HuH-7 (cell line): ENCODE measurements at regions not wholly inside any gene's neighbourhood (a gene's known extent, or its start where the extent isn't known, plus 50 kb on each side); places are given as distances from the start of the nearest gene placed in this dataset.
"Not testable (repeated sequence)": the region's sequence is repeated elsewhere in the genome, so short reads cannot be mapped to it uniquely, and the experiment has no call there.

ENCODE experiments used
- DNase-seq: peaks from one replicate; pipeline ENCODE4 v3.0.0; 2011; ENCODE audit warnings: low spot score

GRCh38 chr2:126085011-126085795 lies 570.8 kb upstream of the GYPC start:
- no peak for DNase-seq

DNA sequence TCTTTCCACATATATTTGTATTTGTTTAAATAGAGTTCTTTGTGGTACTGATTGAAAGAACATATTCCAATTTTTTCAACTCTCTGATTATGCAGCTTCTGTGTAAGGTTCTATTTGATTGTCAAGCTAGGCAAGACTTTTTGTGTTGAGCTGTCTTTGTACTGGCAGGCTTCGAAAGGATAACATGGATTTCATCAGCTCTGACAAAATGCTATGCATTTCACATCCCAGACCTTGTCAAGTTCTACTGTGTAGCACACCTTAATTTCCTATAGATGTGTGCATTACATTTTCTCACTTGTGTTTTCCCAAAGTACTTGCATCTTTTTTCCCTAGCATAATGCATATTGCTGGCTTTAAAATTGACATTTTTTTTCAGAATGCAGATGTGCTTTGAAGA lies 555.0 kb upstream of the GYPC start:
- DNase-seq, result no peak

DNA sequence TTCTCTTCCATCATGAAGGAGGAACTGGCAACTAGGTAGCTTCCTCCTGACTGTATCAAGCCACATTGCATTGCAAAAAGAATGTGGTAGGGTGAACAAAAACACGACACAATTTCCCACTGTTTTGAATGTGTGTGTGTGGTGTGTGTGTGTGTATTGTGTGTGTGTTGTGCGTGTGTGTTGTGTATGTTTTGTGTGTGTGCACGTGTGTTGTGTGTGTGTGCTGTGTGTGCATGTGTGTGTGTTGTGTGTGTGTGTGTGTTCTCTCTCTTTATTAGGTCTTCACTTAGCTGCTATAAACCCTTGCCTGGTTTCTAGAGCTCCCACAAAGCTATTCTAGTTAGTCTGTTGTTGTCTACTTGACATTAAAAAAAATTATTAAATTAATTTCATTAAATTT lies 550.0 kb upstream of the GYPC start:
- DNase-seq, result no peak

DNA sequence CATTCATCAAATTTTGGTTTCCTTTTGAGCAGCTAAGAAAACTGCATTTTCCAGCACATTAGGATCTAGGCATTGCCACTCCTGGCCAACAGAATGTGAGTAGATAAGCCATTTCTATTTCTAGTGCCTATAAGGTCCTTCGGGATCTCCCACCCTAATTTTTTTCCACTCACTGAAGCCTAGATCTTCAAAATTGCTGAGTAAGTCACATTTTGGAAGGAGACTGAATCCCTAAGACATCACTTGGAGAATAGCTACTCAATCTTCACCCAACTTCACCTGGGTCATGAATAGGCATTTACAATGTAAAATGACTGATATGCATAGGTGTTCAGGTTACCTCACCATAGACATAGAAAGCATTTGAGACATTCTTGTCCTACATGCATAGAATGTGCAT lies 548.1 kb upstream of the GYPC start:
- no peak for DNase-seq

DNA sequence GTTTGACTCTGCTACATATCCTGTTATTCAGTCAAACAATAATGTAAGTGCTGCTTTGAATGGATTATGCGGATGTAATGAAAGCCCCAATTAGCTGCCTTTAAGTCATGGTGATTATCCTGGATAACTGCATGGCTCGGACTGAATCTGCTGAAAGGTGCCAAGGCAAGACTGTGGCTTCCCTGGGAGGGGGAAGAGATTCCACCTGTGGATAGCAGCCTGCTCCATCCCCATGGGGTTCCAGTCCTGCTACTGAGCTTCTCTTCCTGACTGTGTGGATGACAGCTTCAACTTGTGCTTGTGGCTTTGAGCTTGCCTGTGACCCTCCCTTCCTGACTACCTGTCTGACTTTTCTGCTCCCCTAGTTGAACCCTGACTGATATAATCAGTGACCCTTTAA lies 540.0 kb upstream of the GYPC start:
- no peak for DNase-seq

- no peak for DNase-seq
These were observed 538.1 kb upstream of the GYPC start for GRCh38 chr2:126117886-126118285.

DNA sequence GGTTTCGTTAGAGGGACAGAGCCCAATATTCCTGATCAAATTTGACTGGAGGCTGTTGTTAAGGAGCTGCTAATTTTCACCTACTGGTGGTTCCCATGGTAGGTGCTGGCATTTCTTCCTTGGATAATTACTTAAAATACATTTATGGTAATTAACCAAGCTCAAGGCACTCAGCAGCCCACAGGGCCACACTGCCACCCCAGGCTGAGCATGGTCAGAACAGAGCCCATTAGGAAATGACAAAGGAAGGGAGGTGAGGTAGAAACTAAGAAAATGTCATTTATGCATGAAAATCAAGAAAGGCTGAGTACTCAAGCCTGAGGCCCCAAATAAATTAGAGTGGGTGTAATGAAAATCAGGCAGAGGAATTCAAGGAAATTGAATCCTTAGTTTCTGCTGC lies 510.2 kb upstream of the GYPC start:
- no peak for DNase-seq

DNA sequence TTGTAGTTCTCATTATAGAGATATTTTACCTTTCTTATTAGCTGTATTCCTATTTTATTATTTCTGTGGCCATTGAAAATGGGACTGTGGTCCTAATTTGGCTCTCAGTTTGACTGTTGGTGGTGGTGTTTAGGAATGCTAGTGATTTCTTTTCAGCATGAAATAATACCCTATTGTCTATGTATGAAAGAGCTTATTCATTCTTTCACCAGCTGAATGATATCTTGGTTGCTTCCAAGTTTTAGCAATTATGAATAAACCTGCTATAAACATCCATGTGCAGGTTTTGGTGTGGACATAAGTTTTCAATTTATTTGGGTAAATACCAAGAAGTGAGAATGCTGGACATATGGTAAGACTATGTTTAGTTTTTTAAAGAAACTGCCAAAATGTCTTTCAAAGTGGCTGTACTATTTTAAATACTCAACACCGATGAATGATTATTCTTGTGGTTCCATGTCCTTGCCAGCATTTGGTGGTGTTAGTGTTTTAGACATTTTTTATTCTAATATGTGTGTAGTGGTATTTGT lies 501.6 kb upstream of the GYPC start:
- DNase-seq, result no peak

DNA sequence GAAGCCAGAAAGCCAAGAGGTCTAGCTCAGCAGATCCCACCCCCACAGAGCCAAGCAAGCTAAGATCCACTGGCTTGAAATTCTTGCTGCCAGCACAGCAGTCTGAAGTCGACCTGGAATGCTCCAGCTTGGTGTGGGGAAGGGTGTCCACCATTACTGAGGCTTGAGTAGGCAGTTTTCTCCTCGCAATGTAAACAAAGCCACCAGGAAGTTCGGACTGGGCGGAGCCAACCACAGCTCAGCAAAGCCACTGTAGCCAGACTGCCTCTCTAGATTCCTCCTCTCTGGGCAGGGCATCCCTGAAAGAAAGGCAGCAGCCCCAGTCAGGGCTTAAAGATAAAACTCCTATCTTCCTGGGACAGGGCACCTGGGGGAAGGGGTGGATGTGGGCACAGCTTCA lies 495.0 kb upstream of the GYPC start:
- not testable (repeated sequence) for DNase-seq

GRCh38 chr2:126172631-126173184 lies 483.2 kb upstream of the GYPC start:
- no peak for DNase-seq

DNA sequence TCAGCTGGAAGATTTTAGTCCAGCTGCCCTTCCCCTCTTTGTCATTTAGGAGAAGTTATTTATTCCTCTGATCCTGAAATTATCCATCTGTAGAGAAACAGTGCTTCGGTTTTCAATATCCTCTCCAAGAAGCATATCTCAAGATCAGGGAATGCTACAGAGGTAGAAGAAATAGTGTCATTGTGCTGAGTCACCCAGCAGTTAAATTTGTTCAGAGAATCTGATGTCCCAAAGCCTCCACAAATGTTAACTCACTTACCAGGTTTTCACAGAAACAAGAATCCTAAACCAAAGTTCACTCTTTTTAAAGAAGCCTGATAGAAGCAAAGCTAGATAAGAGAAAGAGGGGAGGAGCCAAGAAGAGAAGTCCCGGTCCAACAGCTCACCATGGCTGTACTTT lies 480.7 kb upstream of the GYPC start:
- no peak for DNase-seq

GRCh38 chr2:126177479-126177878 lies 478.5 kb upstream of the GYPC start:
- DNase-seq, result no peak

GRCh38 chr2:126187668-126188067 lies 468.3 kb upstream of the GYPC start:
- no peak for DNase-seq

DNA sequence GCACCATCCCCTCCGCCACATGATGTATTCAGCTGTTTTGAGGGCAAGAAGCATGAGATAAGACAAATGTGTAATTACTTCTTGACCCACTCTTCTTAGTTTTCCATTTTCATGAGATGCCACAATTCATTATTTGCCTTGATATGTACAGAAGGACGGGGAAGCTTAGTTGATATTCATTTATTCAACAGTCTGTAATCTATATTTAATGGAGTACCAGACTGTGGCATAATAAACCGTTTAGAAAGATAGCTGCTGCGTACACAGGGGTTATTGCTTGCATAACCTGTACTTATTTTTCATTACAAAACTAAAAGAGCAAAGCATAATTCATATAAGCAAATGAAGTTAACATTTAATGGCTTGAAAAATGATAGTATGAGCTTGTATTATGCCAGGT lies 466.4 kb upstream of the GYPC start:
- no peak for DNase-seq

- DNase-seq, result no peak
These were observed 455.4 kb upstream of the GYPC start for GRCh38 chr2:126200538-126200937.

DNA sequence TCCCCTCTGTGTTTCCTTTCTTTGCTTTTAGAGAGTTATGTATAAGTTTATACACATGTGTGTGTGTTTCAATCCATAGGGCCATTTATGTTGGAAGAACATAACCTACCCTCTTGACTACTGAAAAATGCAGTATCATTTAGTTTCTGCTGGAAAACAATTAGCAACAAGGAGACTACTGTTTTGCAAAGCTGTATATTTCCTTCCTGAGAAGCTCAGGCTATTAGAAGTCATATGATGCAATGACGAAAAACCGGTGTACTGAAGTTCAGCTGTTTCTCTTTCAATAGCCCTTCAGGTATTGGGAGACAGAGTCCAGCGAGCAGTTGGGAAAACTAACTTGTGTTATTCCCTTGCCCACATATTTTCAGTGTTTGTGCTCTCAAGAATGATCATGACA lies 447.7 kb upstream of the GYPC start:
- no peak for DNase-seq

DNA sequence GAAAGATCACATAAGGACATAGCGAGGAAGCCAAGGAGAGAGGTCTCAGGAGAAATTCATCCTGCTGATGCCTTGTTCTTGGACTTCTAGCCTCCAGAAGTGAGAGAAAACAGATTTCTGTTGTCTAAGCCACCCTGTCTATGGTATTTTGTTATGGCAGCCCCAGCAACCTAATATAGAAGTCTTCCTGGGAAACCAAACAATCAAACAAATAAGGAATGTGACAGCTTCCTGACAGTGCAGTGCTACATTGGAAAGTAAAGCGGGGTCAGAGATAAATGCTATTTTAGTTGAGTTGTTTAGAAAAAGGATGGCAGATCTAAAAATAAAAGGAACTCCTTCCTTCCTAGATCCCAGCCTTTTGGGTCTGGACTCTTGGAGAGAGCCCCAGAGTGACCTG lies 443.2 kb upstream of the GYPC start:
- DNase-seq, result no peak

DNA sequence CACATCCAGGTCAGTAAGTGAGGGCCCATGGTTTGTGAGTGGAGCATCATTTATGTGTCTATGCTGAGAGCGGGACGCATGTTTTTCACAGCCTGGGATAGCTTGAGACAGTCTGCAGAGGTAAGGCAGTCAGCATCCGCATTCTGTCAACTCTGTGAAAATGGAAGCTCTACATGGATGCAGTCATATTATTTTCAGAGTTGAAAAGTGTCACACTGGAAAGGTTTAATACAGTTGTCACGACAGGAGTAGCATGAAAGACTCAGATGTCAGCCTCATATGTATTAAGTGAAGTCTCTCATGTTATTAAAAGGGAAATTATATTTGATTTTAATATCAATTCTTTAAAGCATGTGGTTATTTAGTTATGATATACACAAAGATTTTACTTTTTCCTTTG lies 436.9 kb upstream of the GYPC start:
- no peak for DNase-seq

DNA sequence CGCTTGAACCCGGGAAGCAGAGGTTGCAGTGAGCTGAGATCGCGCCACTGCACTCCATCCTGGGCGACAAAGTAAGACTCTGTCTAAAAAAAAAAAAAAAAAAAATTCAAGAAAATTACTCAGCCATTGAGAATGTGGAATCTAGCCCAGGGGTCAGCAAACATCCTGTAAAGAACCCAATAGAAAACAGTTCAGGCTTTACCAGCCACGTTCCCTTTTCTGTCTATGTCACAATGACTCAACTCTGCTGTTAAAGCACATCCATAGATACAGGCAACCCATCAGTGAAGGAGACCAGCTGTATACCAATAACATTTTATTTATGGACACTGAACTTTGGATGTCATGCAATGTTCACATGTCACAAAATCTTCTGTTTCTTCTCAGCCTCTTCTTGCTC lies 435.6 kb upstream of the GYPC start:
- DNase-seq, result no peak

DNA sequence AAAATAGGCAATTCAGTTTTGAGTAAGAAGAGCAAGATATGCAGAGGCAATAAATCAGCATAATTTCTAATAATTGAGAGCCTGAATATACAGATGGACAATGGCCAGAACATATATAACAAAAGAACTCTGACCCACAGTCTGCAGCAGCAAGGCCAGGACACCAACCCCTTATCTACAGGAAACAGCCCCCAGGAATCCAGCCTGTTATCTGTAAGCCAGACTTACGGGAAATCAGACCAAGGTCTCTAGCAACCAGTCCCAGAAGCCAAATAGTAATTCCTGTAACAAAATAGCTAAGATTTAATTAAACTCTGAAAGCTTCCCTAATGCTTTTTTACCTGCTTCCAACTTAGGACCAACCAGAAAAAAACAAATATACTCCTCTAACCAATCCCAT lies 434.5 kb upstream of the GYPC start:
- DNase-seq, result no peak

GRCh38 chr2:126222278-126222677 lies 433.7 kb upstream of the GYPC start:
- no peak for DNase-seq

- no peak for DNase-seq
These were observed 431.2 kb upstream of the GYPC start for GRCh38 chr2:126224776-126225175.

- no peak for DNase-seq
These were observed 428.7 kb upstream of the GYPC start for GRCh38 chr2:126227250-126227649.

- DNase-seq, result no peak
These were observed 427.4 kb upstream of the GYPC start for GRCh38 chr2:126228531-126228930.
